ENCODE measurements at regions not wholly inside any gene's neighbourhood (a gene's known extent, or its start where the extent isn't known, plus 50 kb on each side); places are given as distances from the start of the nearest gene placed in this dataset.

GRCh38 chr13:112184261-112184660, 117.3 kb downstream of the SOX1 start:
- no peaks in the 10 kb centered on the region for H3K36me3 ChIP-seq
- DNase-seq (no peak), ATAC-seq (no peak)
- TF ChIP-seq, protein P1, sequence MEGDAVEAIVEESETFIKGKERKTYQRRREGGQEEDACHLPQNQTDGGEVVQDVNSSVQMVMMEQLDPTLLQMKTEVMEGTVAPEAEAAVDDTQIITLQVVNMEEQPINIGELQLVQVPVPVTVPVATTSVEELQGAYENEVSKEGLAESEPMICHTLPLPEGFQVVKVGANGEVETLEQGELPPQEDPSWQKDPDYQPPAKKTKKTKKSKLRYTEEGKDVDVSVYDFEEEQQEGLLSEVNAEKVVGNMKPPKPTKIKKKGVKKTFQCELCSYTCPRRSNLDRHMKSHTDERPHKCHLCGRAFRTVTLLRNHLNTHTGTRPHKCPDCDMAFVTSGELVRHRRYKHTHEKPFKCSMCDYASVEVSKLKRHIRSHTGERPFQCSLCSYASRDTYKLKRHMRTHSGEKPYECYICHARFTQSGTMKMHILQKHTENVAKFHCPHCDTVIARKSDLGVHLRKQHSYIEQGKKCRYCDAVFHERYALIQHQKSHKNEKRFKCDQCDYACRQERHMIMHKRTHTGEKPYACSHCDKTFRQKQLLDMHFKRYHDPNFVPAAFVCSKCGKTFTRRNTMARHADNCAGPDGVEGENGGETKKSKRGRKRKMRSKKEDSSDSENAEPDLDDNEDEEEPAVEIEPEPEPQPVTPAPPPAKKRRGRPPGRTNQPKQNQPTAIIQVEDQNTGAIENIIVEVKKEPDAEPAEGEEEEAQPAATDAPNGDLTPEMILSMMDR (IDR thresholded peaks at IDR 0.05): no peak
- no peak overlapping the region for H3K27ac ChIP-seq
- no peaks in the 10 kb centered on the region for H3K9me3 ChIP-seq
- H3K4me1 ChIP-seq: no peaks in the 10 kb centered on the region
- 84% methylated on average over 14 of the region's 14 CpGs for WGBS, 2 donors
- peaks cover 0 to 35% (median 8%) of the 10 kb centered on the region in 7 donors for H3K27me3 ChIP-seq
- intact Hi-C loops (cut with DNase I): no loop called here
- H3K4me3 ChIP-seq: no peak overlapping the region

GRCh38 chr13:112184851-112185371, 118.0 kb downstream of the SOX1 start:
- ATAC-seq (no peak), DNase-seq (no peak)
- Histone ChIP-seq H3K27ac (no peak overlapping the region), H3K4me1 (no peaks in the 10 kb centered on the region), H3K9me3 (no peaks in the 10 kb centered on the region), H3K27me3 (peaks cover 0 to 30% (median 4%) of the 10 kb centered on the region in 7 donors), H3K4me3 (no peak overlapping the region), H3K36me3 (no peaks in the 10 kb centered on the region)
- TF ChIP-seq, protein P1 (IDR thresholded peaks at IDR 0.05): no peak
- intact Hi-C loops (cut with DNase I): no loop called here
- 87 to 92% methylated on average over 15 of the region's 15 CpGs for WGBS, 2 donors

DNA sequence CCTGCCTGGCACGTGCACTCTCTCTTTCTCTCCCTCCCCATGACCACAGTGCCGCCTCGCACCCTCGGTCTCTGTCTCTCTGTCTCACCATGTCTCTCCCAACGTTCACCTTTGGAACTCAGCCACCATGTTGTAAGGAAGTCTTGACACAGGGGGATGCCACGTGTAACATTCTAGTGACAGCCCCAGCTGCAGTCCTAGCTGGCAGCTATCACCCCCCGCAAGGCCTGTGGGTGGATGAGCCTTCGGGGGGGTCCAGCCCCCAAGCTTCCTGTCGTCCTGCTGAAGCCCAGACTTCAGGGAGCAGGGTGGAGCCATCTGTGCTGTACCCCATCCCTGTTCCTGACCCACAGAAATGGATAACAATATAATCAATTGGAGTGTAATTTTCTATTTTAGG, 118.5 kb downstream of the SOX1 start:
- intact Hi-C loops (cut with DNase I): no loop called here
- H3K27me3 ChIP-seq: peaks cover 0 to 28% (median 4%) of the 10 kb centered on the region in 7 donors
- peaks cover 0 to 3% (median 0%) of the 10 kb centered on the region in 11 donors for H3K9me3 ChIP-seq
- no peak for DNase-seq
- no peak overlapping the region for H3K27ac ChIP-seq
- no peaks in the 10 kb centered on the region for H3K36me3 ChIP-seq
- H3K4me1 ChIP-seq: no peaks in the 10 kb centered on the region
- no peak for ATAC-seq
- H3K4me3 ChIP-seq: no peak overlapping the region
- WGBS, 2 donors: 75 to 77% methylated on average over 9 of the region's 9 CpGs
- TF ChIP-seq, protein P1 (IDR thresholded peaks at IDR 0.05): no peak

GRCh38 chr13:112186091-112186490, 119.1 kb downstream of the SOX1 start:
- ATAC-seq: no peak
- Histone ChIP-seq H3K36me3 (no peaks in the 10 kb centered on the region), H3K27me3 (peaks cover 0 to 25% (median 4%) of the 10 kb centered on the region in 7 donors), H3K4me1 (no peaks in the 10 kb centered on the region), H3K27ac (no peak overlapping the region), H3K9me3 (peaks cover 0 to 6% (median 0%) of the 10 kb centered on the region in 11 donors), H3K4me3 (no peak overlapping the region)
- DNase-seq: no peak
- intact Hi-C loops (cut with DNase I): no loop called here
- TF ChIP-seq, protein P1 (IDR thresholded peaks at IDR 0.05): no peak
- WGBS, 2 donors: 87% methylated on average over 6 of the region's 6 CpGs
